GM23338 (cell line): ENCODE measurements at regions not wholly inside any gene's neighbourhood (a gene's known extent, or its start where the extent isn't known, plus 50 kb on each side); places are given as distances from the start of the nearest gene placed in this dataset.
A peak's percentile ranks its signal among the peaks of the same experiment; 100 is the strongest.

ENCODE experiments used
- CTCF ChIP-seq, 2 experiments: fragments of 200-600 bp in 1 of 2; sonication (generic) in 1 of 2; conservative IDR thresholded peaks; 2 replicates each; pipeline versions ENCODE4 v1.5.1 to v1.6.1; 2016 to 2017; ENCODE audit warnings: antibody characterized with exemption in 2 of 2, low read depth in 2 of 2, mild to moderate bottlenecking in 2 of 2, moderate library complexity in 1 of 2
- EZH2 ChIP-seq: fragments of 200-600 bp; sonication (generic); IDR thresholded peaks from one replicate; pipeline ENCODE4 v1.8.0; 2017; ENCODE audit warnings: antibody characterized with exemption, mild to moderate bottlenecking, low read depth; ENCODE audit not compliant: unreplicated experiment
- NANOG ChIP-seq: IDR thresholded peaks from 2 replicates; pipeline ENCODE4 v1.6.1; 2016; ENCODE audit warnings: antibody characterized with exemption, borderline replicate concordance
- POLR2AphosphoS5 ChIP-seq: IDR thresholded peaks from 2 replicates; pipeline ENCODE4 v1.6.1; 2016; ENCODE audit warnings: antibody characterized with exemption, low read depth
- REST ChIP-seq: IDR thresholded peaks from one replicate; pipeline ENCODE4 v1.6.1; 2018; ENCODE audit warnings: antibody characterized with exemption; ENCODE audit not compliant: unreplicated experiment

GRCh38 chr2:58764338-58765104 is 523.4 kb upstream of the FANCL start:
- TF ChIP-seq CTCF (conservative IDR thresholded peaks at IDR 0.05; ENCODE audit: low read depth in 2 of 2) (no peak), REST (no peak), EZH2 (no peak), POLR2AphosphoS5 (no peak), NANOG (0 out of 2 replicates have a peak, but pooled peaks have one; percentile 12)
